Uterus (tissue), 2 donors: ENCODE measurements at regions not wholly inside any gene's neighbourhood (a gene's known extent, or its start where the extent isn't known, plus 50 kb on each side); places are given as distances from the start of the nearest gene placed in this dataset.

ENCODE experiments used
- CTCF ChIP-seq, 4 experiments: fragments of 200-600 bp in 2 of 4; fragments of 450-650 bp in 2 of 4; sonication (generic) in 2 of 4; IDR thresholded peaks; one replicate each; pipeline ENCODE4 v1.5.1; 2016 to 2019; ENCODE audit warnings: antibody characterized with exemption in 4 of 4, mild to moderate bottlenecking in 2 of 4, moderate library complexity in 1 of 4
- POLR2A ChIP-seq, 2 donors: fragments of 450-650 bp; IDR thresholded peaks; one replicate each; pipeline ENCODE4 v1.6.1; 2016; ENCODE audit warnings: antibody characterized with exemption in 2 of 2, mild to moderate bottlenecking in 1 of 2, moderate library complexity in 1 of 2

- TF ChIP-seq CTCF (IDR thresholded peaks at IDR 0.05): no peak
- no peak for TF ChIP-seq POLR2A (IDR thresholded peaks at IDR 0.05)
These were observed 55.8 kb upstream of the THY1 start for GRCh38 chr11:119478711-119479285.
